Neutrophil (primary cell): ENCODE measurements at regions not wholly inside any gene's neighbourhood (a gene's known extent, or its start where the extent isn't known, plus 50 kb on each side); places are given as distances from the start of the nearest gene placed in this dataset.

Experiments
- H3K27ac ChIP-seq: fragments of 200-600 bp; sonication (generic); 2 replicates; pipeline ENCODE4 v1.5.1; 2016; ENCODE audit warnings: mild to moderate bottlenecking, moderate library complexity
- H3K27me3 ChIP-seq: fragments of 200-600 bp; sonication (generic); 2 replicates; pipeline ENCODE4 v1.6.0; 2016; ENCODE audit warnings: mild to moderate bottlenecking
- H3K36me3 ChIP-seq: fragments of 200-600 bp; sonication (generic); 2 replicates; pipeline ENCODE4 v1.5.1; 2017
- H3K4me1 ChIP-seq, 2 experiments: fragments of 200-600 bp in 1 of 2; sonication (generic) in 1 of 2; 1 replicate in 1 of 2; 2 replicates in 1 of 2; pipeline versions ENCODE4 v1.5.1 to v1.6.1; 2013 to 2016; ENCODE audit warnings: low read depth in 1 of 2, low read length in 1 of 2, mild to moderate bottlenecking in 1 of 2, moderate library complexity in 1 of 2; ENCODE audit not compliant: control insufficient read depth in 1 of 2, insufficient read depth in 1 of 2
- H3K4me3 ChIP-seq, 2 experiments: fragments of 200-600 bp in 1 of 2; sonication (generic) in 1 of 2; 1 replicate in 1 of 2; 2 replicates in 1 of 2; pipeline ENCODE4 v1.5.1; 2013 to 2016; ENCODE audit warnings: low read depth in 1 of 2, low read length in 1 of 2, mild to moderate bottlenecking in 1 of 2, moderate library complexity in 1 of 2
- H3K9me3 ChIP-seq: fragments of 200-600 bp; sonication (generic); 2 replicates; pipeline ENCODE4 v1.5.1; 2016
- CTCF ChIP-seq: fragments of 200-600 bp; sonication (generic); IDR thresholded peaks from 2 replicates; pipeline ENCODE4 v1.5.1; 2016; ENCODE audit warnings: antibody characterized with exemption

GRCh38 chr12:126390969-126391566 is 1325.8 kb downstream of the AACS start:
- Histone ChIP-seq H3K27ac (no peak overlapping the region), H3K36me3 (no peaks in the 10 kb centered on the region), H3K27me3 (no peaks in the 10 kb centered on the region), H3K4me1 (no peaks in the 10 kb centered on the region), H3K4me3 (no peak overlapping the region), H3K9me3 (no peaks in the 10 kb centered on the region)
- TF ChIP-seq CTCF = no peak

GRCh38 chr12:126396536-126396935 is 1331.3 kb downstream of the AACS start:
- Histone ChIP-seq H3K27me3 (no peaks in the 10 kb centered on the region), H3K9me3 (no peaks in the 10 kb centered on the region), H3K27ac (no peak overlapping the region), H3K4me1 (no peaks in the 10 kb centered on the region), H3K4me3 (no peak overlapping the region), H3K36me3 (no peaks in the 10 kb centered on the region)
- TF ChIP-seq CTCF = no peak

- no peaks in the 10 kb centered on the region for H3K27me3 ChIP-seq
- no peak overlapping the region for H3K4me3 ChIP-seq
- no peaks in the 10 kb centered on the region for H3K36me3 ChIP-seq
- H3K4me1 ChIP-seq = no peaks in the 10 kb centered on the region
- no peaks in the 10 kb centered on the region for H3K9me3 ChIP-seq
- no peak overlapping the region for H3K27ac ChIP-seq
- TF ChIP-seq CTCF = no peak
Measured at GRCh38 chr12:126397071-126397581, 1331.9 kb downstream of the AACS start.

- no peaks in the 10 kb centered on the region for H3K9me3 ChIP-seq
Measured at GRCh38 chr12:126397660-126398059, 1332.4 kb downstream of the AACS start.

GRCh38 chr12:126400831-126401230 is 1335.6 kb downstream of the AACS start:
- H3K4me1 ChIP-seq = no peaks in the 10 kb centered on the region
- H3K9me3 ChIP-seq = no peaks in the 10 kb centered on the region
- no peak overlapping the region for H3K4me3 ChIP-seq
- TF ChIP-seq CTCF = no peak
- H3K27ac ChIP-seq = no peak overlapping the region
- no peaks in the 10 kb centered on the region for H3K36me3 ChIP-seq
- H3K27me3 ChIP-seq = no peaks in the 10 kb centered on the region

More at GRCh38 chr12:126397660-126398059, 1332.4 kb downstream of the AACS start:
- H3K4me3 ChIP-seq = no peak overlapping the region
- TF ChIP-seq CTCF = no peak
- no peaks in the 10 kb centered on the region for H3K36me3 ChIP-seq
- H3K27me3 ChIP-seq = no peaks in the 10 kb centered on the region
- H3K4me1 ChIP-seq = no peaks in the 10 kb centered on the region
- no peak overlapping the region for H3K27ac ChIP-seq
